Activated naive CD8-positive, alpha-beta T cell treated with anti-CD3 and anti-CD28 coated beads, Interleukin-2, amount 10 ng/mL, durations not matched to agents 7 days and 5 days (primary cell): ENCODE measurements at regions not wholly inside any gene's neighbourhood (a gene's known extent, or its start where the extent isn't known, plus 50 kb on each side); places are given as distances from the start of the nearest gene placed in this dataset.
"Not testable (repeated sequence)": the region's sequence is repeated elsewhere in the genome, so short reads cannot be mapped to it uniquely, and the experiment has no call there.

Experiments used
- ATAC-seq: fragments of 150-1000 bp; cut with Tn5 transposase; one replicate; pipeline ENCODE4 v1.10.0; 2021; ENCODE audit warnings: low read depth, moderate library complexity
- POLR2A ChIA-PET: fragments of 350-600 bp; sonication (Branson Sonifier 250); formaldehyde crosslinking; loops from one replicate; lab custom pipeline; 2021; ENCODE audit warnings: antibody characterized with exemption; lab: Charles Lee
- DNase-seq: peaks from one replicate; pipeline ENCODE4 v3.0.0; 2021
- H3K27ac Mint-ChIP-seq: one replicate; pipeline ENCODE4 v1.8.0; 2022; ENCODE audit warnings: mild to moderate bottlenecking, mixed read lengths
- H3K27me3 Mint-ChIP-seq: one replicate; pipeline ENCODE4 v1.8.0; 2022; ENCODE audit warnings: mild to moderate bottlenecking, moderate library complexity, mixed read lengths
- H3K36me3 Mint-ChIP-seq: one replicate; pipeline ENCODE4 v1.8.0; 2021; ENCODE audit warnings: mild to moderate bottlenecking, mixed read lengths
- H3K4me1 Mint-ChIP-seq: one replicate; pipeline ENCODE4 v1.8.0; 2021; ENCODE audit warnings: mixed read lengths
- H3K4me3 Mint-ChIP-seq: one replicate; pipeline ENCODE4 v1.8.0; 2022; ENCODE audit warnings: mild to moderate bottlenecking, moderate library complexity, mixed read lengths
- H3K9me3 Mint-ChIP-seq: one replicate; pipeline ENCODE4 v1.8.0; 2021; ENCODE audit warnings: mixed read lengths

DNA sequence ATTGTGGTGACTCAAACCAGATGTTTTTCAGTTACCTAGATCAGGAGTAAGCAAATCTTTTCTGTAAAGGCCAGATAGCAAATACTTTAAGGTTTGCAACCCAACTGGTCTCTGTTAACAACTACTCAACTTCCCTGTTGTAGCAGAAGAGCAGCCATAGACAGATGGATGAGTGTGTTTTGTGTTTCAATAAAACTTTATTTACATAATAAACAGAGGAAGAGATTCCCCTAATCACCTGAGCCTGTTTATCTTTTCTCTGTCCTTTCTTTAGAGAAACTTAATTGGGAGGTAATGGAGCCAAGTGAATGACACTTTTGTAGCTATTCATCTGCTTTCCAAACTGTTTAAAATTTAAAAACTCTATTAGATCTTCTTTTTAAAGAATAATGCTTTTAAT lies 365.1 kb downstream of the IPO8 start:
- ATAC-seq = no peak
- Mint-ChIP-seq H3K4me3 (no peak overlapping the region), H3K9me3 (no peaks in the 10 kb centered on the region), H3K36me3 (no peaks in the 10 kb centered on the region), H3K27me3 (no peaks in the 10 kb centered on the region), H3K4me1 (no peaks in the 10 kb centered on the region), H3K27ac (no peak overlapping the region)
- POLR2A ChIA-PET = no interaction called here
- DNase-seq = no peak

DNA sequence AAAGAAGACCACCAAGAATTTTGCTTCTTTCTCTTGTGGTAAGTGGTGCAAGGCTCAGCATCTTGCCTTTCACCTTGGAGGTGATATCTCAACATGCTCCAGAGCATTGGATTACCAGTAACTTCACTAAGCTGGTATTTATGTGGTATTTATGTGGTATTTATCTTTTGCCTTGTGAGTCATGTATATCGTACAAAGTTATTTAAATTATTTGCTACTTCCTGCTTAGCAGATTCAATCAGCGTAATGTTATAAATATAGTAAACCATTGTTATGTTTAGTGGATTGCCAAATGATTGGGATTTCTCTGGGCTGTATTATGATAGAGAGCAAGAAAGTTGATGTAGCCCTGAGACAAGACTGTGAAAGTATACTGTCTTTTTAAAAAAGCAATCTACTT lies 366.4 kb downstream of the IPO8 start:
- DNase-seq = no peak
- H3K36me3 Mint-ChIP-seq = no peaks in the 10 kb centered on the region
- no peaks in the 10 kb centered on the region for H3K4me1 Mint-ChIP-seq
- no peak overlapping the region for H3K4me3 Mint-ChIP-seq
- no peaks in the 10 kb centered on the region for H3K9me3 Mint-ChIP-seq
- no peaks in the 10 kb centered on the region for H3K27me3 Mint-ChIP-seq
- no peak overlapping the region for H3K27ac Mint-ChIP-seq
- no peak for ATAC-seq
- POLR2A ChIA-PET = no interaction called here

GRCh38 chr12:30323008-30323407 lies 372.7 kb downstream of the IPO8 start:
- Mint-ChIP-seq H3K4me1 (no peaks in the 10 kb centered on the region), H3K27ac (no peak overlapping the region), H3K27me3 (no peaks in the 10 kb centered on the region), H3K4me3 (no peak overlapping the region), H3K9me3 (peaks cover 5% of the 10 kb centered on the region), H3K36me3 (no peaks in the 10 kb centered on the region)
- ATAC-seq (no peak), DNase-seq (no peak)
- POLR2A ChIA-PET = no interaction called here

GRCh38 chr12:30320561-30320960 lies 375.1 kb downstream of the IPO8 start:
- ATAC-seq (no peak), DNase-seq (no peak)
- H3K27ac Mint-ChIP-seq = no peak overlapping the region
- H3K9me3 Mint-ChIP-seq = peaks cover 5% of the 10 kb centered on the region
- POLR2A ChIA-PET = no interaction called here
- no peak overlapping the region for H3K4me3 Mint-ChIP-seq
- no peaks in the 10 kb centered on the region for H3K36me3 Mint-ChIP-seq
- H3K4me1 Mint-ChIP-seq = no peaks in the 10 kb centered on the region
- H3K27me3 Mint-ChIP-seq = no peaks in the 10 kb centered on the region

DNA sequence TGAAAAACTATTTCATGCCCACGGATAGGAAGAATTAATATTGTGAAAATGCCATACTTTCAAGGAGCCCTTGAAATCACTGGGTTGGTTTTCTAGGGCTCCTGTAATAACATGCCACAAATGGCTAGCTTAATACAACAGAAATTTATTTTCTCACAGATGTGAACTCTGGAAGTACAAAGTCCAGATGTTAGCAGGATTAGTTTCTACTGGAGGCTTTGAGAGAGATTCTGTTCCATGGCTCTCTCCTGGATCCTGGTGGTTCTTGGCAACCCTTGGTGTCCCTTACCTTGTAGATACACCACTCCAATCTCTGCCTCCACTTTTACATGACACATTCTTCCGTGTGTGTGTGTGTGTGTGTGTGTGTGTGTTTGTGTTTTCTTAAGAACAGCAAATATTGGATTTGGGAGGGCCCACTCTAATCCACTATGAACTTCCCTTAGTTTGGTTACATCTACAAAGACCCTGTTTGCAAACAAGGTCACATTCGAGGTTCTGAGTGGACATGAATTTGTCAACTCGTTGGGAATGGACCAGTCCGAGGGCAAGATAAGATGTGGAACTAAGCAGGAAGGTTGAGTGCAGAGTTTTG lies 381.1 kb downstream of the IPO8 start:
- Mint-ChIP-seq H3K27me3 (no peaks in the 10 kb centered on the region), H3K9me3 (no peaks in the 10 kb centered on the region), H3K4me1 (no peaks in the 10 kb centered on the region), H3K36me3 (no peaks in the 10 kb centered on the region), H3K4me3 (no peak overlapping the region), H3K27ac (no peak overlapping the region)
- POLR2A ChIA-PET = no interaction called here
- ATAC-seq (no peak), DNase-seq (no peak)

DNA sequence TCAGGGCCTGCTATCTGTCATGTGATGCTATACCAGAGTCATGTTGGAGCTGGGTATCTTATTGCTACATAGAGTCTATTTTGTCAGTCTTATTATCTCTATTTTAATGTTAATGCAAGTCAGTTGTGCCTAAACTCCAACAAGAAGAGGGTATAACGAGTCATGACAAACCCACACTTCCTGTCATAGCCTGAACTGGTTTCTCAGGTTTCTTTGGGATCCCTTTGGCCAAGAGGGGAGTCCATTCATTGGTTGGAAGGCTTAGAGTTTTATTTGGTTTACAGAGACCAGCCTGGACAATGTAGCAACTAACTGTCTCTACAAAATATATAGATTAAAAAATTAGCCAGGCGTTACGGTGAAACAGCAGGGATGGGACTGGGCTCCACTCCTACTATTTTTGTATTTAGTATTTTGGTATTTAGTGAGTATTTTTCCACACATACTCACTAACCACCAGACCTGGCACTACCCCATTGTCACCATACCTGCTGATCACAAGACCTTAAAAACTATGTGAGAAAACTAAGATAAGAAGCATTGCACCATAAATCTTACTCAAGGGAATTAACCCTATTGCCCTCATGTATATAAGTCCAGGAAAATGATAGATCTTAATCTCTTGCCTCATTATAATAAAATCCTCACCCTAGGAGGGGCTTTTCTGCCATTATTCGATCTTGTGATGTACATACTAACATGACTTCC lies 387.5 kb downstream of the IPO8 start:
- POLR2A ChIA-PET = no interaction called here
- no peaks in the 10 kb centered on the region for H3K4me1 Mint-ChIP-seq
- H3K27me3 Mint-ChIP-seq = no peaks in the 10 kb centered on the region
- H3K9me3 Mint-ChIP-seq = peaks cover 2% of the 10 kb centered on the region
- DNase-seq (no peak), ATAC-seq (no peak)
- no peak overlapping the region for H3K27ac Mint-ChIP-seq
- no peak overlapping the region for H3K4me3 Mint-ChIP-seq
- H3K36me3 Mint-ChIP-seq = no peaks in the 10 kb centered on the region

- peaks cover 2% of the 10 kb centered on the region for H3K9me3 Mint-ChIP-seq
- no peak overlapping the region for H3K4me3 Mint-ChIP-seq
- H3K4me1 Mint-ChIP-seq = no peaks in the 10 kb centered on the region
- DNase-seq (no peak), ATAC-seq (no peak)
- no peaks in the 10 kb centered on the region for H3K36me3 Mint-ChIP-seq
- POLR2A ChIA-PET = no interaction called here
- no peaks in the 10 kb centered on the region for H3K27me3 Mint-ChIP-seq
- H3K27ac Mint-ChIP-seq = no peak overlapping the region
These were observed 391.1 kb downstream of the IPO8 start for GRCh38 chr12:30304528-30304927.

DNA sequence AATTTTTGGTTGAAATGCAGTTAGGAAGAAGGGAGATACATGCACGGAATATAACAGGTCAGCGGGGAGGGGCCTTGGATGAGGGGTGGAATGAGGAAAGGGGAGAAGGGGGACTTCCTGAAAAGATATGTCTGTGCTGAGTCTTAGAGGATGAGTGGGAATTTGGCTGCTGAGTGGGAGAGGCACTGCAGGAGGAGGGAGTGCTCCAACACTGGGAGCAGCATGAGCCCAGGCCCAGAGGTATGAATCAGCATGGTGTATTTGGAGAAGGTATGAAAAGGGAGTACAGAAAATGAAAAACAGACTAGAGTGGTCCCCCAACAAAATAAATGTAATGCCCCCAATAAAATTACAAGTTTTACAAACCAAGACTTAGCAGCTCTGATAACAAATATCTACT lies 394.4 kb downstream of the IPO8 start:
- H3K27me3 Mint-ChIP-seq = no peaks in the 10 kb centered on the region
- POLR2A ChIA-PET = no interaction called here
- H3K4me1 Mint-ChIP-seq = no peaks in the 10 kb centered on the region
- no peaks in the 10 kb centered on the region for H3K36me3 Mint-ChIP-seq
- H3K4me3 Mint-ChIP-seq = no peak overlapping the region
- H3K27ac Mint-ChIP-seq = no peak overlapping the region
- ATAC-seq = no peak
- H3K9me3 Mint-ChIP-seq = no peaks in the 10 kb centered on the region
- DNase-seq = no peak

DNA sequence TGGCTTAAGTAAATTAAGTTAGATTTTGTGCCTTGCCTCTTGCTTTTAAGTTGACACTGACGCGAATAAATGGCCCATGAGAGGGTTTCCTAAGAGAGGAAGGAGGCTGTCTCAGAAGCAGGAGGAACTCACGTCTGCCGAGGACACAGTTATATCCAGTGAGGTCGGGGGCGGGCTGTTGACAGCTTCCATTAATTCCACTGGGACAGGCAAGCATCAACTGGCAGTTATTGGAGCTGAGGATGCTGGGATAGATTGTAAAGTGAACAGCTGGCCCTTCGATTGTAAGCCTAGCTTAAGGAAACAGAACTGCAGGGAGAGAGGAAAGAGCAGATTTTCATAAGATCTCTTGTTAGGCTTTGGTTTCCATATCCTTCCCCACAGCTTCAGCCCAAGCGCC lies 399.2 kb downstream of the IPO8 start:
- Mint-ChIP-seq H3K27me3 (no peaks in the 10 kb centered on the region), H3K4me1 (no peaks in the 10 kb centered on the region), H3K27ac (no peak overlapping the region), H3K4me3 (no peak overlapping the region), H3K36me3 (no peaks in the 10 kb centered on the region), H3K9me3 (peaks cover 4% of the 10 kb centered on the region)
- POLR2A ChIA-PET = no interaction called here
- DNase-seq (no peak), ATAC-seq (no peak)

DNA sequence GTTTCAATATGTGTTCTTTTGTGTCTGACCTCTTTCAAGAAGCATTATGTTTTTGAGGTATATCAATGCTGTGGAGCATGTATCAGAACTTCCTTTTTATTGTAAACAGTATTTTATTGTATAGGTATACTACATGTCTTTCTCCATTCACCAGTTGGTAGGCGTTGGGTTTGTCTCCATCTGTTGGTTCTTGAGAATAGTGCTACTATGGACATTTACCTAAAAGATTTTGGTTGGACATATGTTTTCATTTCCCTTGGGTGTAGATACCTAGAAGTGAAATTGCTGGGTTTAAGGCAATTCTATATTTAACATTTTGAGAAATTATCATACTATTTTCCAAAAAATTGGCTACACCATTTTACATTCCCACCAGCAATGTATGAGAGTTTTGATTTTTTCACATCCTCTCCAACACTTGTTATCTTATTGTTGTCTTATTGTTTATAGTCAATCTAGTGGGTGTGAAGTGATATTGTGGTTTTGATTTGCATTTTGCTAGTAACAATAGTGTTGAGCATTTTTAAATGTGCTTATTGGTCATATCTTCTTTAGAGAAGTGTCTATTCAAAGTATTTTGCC lies 409.2 kb downstream of the IPO8 start:
- no peaks in the 10 kb centered on the region for H3K4me1 Mint-ChIP-seq
- DNase-seq (no peak), ATAC-seq (no peak)
- peaks cover 1% of the 10 kb centered on the region for H3K9me3 Mint-ChIP-seq
- H3K36me3 Mint-ChIP-seq = no peaks in the 10 kb centered on the region
- no peak overlapping the region for H3K27ac Mint-ChIP-seq
- peaks cover 3% of the 10 kb centered on the region for H3K27me3 Mint-ChIP-seq
- no peak overlapping the region for H3K4me3 Mint-ChIP-seq
- POLR2A ChIA-PET = no interaction called here

- ATAC-seq (no peak), DNase-seq (no peak)
- POLR2A ChIA-PET = no interaction called here
These were observed 417.3 kb downstream of the IPO8 start for GRCh38 chr12:30278401-30278800.

GRCh38 chr12:30272515-30272914 lies 423.2 kb downstream of the IPO8 start:
- ATAC-seq, H3K27ac Mint-ChIP-seq, H3K4me3 Mint-ChIP-seq, H3K4me1 Mint-ChIP-seq, H3K27me3 Mint-ChIP-seq, DNase-seq, POLR2A ChIA-PET, H3K9me3 Mint-ChIP-seq, H3K36me3 Mint-ChIP-seq: not testable (repeated sequence)

More at GRCh38 chr12:30278401-30278800, 417.3 kb downstream of the IPO8 start:
- Mint-ChIP-seq H3K27me3 (no peaks in the 10 kb centered on the region), H3K4me3 (no peak overlapping the region), H3K9me3 (no peaks in the 10 kb centered on the region), H3K36me3 (no peaks in the 10 kb centered on the region), H3K27ac (no peak overlapping the region), H3K4me1 (no peaks in the 10 kb centered on the region)

DNA sequence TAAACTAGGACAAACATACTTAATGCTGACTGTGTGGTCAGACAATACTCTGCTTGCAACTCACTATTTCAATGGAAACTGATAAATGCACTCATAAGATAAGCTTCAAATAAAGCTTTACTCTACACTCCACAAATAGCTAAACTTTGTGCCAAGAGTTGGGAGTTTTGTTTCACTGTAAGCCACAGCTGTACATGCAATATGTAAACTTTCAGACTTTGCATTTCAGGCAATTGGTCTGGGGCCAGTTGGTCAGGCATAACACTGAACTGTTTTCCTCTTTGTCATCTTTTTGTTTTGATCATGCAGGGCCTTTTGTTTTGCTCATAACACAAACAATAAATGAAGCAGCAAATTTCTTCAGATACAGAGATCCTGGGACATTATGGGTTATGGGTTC lies 426.2 kb downstream of the IPO8 start:
- Mint-ChIP-seq H3K9me3 (no peaks in the 10 kb centered on the region), H3K4me3 (no peak overlapping the region)

GRCh38 chr12:30268041-30268440 lies 427.6 kb downstream of the IPO8 start:
- POLR2A ChIA-PET = no interaction called here
- Mint-ChIP-seq H3K9me3 (no peaks in the 10 kb centered on the region), H3K27ac (no peak overlapping the region)

More for the DNA sequence above, 426.2 kb downstream of the IPO8 start:
- no peak for ATAC-seq
- no peaks in the 10 kb centered on the region for H3K36me3 Mint-ChIP-seq
- POLR2A ChIA-PET = no interaction called here
- H3K27ac Mint-ChIP-seq = no peak overlapping the region
- no peaks in the 10 kb centered on the region for H3K4me1 Mint-ChIP-seq
- no peaks in the 10 kb centered on the region for H3K27me3 Mint-ChIP-seq
- DNase-seq = no peak

More at GRCh38 chr12:30268041-30268440, 427.6 kb downstream of the IPO8 start:
- DNase-seq (no peak), ATAC-seq (no peak)
- Mint-ChIP-seq H3K36me3 (no peaks in the 10 kb centered on the region), H3K4me1 (no peaks in the 10 kb centered on the region), H3K27me3 (no peaks in the 10 kb centered on the region), H3K4me3 (no peak overlapping the region)
